Smooth muscle cell (in vitro differentiated cells): ENCODE measurements at regions not wholly inside any gene's neighbourhood (a gene's known extent, or its start where the extent isn't known, plus 50 kb on each side); places are given as distances from the start of the nearest gene placed in this dataset.

ENCODE experiments used
- DNase-seq: peaks from one replicate; lab custom pipeline; 2025; ENCODE audit not compliant: unreplicated experiment; lab: John Stamatoyannopoulos, UW
- H2AFZ ChIP-seq: fragments of 200-600 bp; sonication (generic); 2 replicates; pipeline ENCODE4 v1.6.0; 2016; ENCODE audit warnings: antibody characterized with exemption, low read depth, mild to moderate bottlenecking
- H3F3A ChIP-seq: fragments of 200-600 bp; sonication (generic); 2 replicates; pipeline ENCODE4 v1.6.0; 2017; ENCODE audit warnings: antibody characterized with exemption, low read depth
- H3K27ac ChIP-seq: fragments of 200-600 bp; sonication (generic); 2 replicates; pipeline ENCODE4 v1.5.1; 2016; ENCODE audit warnings: low read depth, mild to moderate bottlenecking
- H3K27me3 ChIP-seq: fragments of 200-600 bp; sonication (generic); 2 replicates; pipeline ENCODE4 v1.6.1; 2016; ENCODE audit warnings: low read depth, mild to moderate bottlenecking
- H3K36me3 ChIP-seq: fragments of 200-600 bp; sonication (generic); 2 replicates; pipeline ENCODE4 v1.5.1; 2016; ENCODE audit warnings: low read depth
- H3K4me1 ChIP-seq: fragments of 200-600 bp; sonication (generic); 2 replicates; pipeline ENCODE4 v1.5.1; 2016; ENCODE audit warnings: low read depth
- H3K4me2 ChIP-seq: fragments of 200-600 bp; sonication (generic); 2 replicates; pipeline ENCODE4 v1.6.0; 2016; ENCODE audit warnings: mild to moderate bottlenecking
- H3K4me3 ChIP-seq: fragments of 200-600 bp; sonication (generic); 2 replicates; pipeline ENCODE4 v1.5.1; 2016; ENCODE audit warnings: mild to moderate bottlenecking
- H3K79me2 ChIP-seq: fragments of 200-600 bp; sonication (generic); 2 replicates; pipeline ENCODE4 v1.6.0; 2016; ENCODE audit warnings: low read depth, mild to moderate bottlenecking
- H3K9ac ChIP-seq: fragments of 200-600 bp; sonication (generic); 2 replicates; pipeline ENCODE4 v1.6.0; 2016; ENCODE audit warnings: low read depth
- H3K9me3 ChIP-seq: fragments of 200-600 bp; sonication (generic); replicated peaks from 2 replicates; pipeline ENCODE4 v1.5.1; 2016; ENCODE audit warnings: low read depth
- H4K20me1 ChIP-seq: fragments of 200-600 bp; sonication (generic); 2 replicates; pipeline ENCODE4 v1.6.0; 2016; ENCODE audit warnings: low read depth
- CTCF ChIP-seq: fragments of 200-600 bp; sonication (generic); IDR thresholded peaks from 2 replicates; pipeline ENCODE4 v1.5.1; 2017; ENCODE audit warnings: borderline replicate concordance, mild to moderate bottlenecking, antibody characterized with exemption; ENCODE audit not compliant: insufficient read depth, poor library complexity, severe bottlenecking
- WGBS: methylation state at CpG from one replicate; pipeline ENCODE4 v1.1.7; 2016; ENCODE audit warnings: low lambda C conversion rate; 5-methylcytosine and 5-hydroxymethylcytosine counted together

GRCh38 chr6:146990284-146990683 lies 213.9 kb upstream of the STXBP5 start:
- 42% methylated on average over 2 of the region's 2 CpGs for WGBS
- peaks cover 2% of the 10 kb centered on the region for H3K4me1 ChIP-seq
- H3K9me3 ChIP-seq = no peaks in the 10 kb centered on the region
- H2AFZ ChIP-seq = peak overlapping the region; percentile 65
- H3K36me3 ChIP-seq = no peaks in the 10 kb centered on the region
- TF ChIP-seq CTCF = no peak
- no peaks in the 10 kb centered on the region for H4K20me1 ChIP-seq
- no peak overlapping the region for H3K9ac ChIP-seq
- H3K4me2 ChIP-seq = no peak overlapping the region
- H3K4me3 ChIP-seq = no peak overlapping the region
- no peak for DNase-seq
- H3K27ac ChIP-seq = peak overlapping the region; percentile 16
- H3K27me3 ChIP-seq = no peaks in the 10 kb centered on the region
- no peaks in the 10 kb centered on the region for H3K79me2 ChIP-seq
- H3F3A ChIP-seq = no peaks in the 10 kb centered on the region

DNA sequence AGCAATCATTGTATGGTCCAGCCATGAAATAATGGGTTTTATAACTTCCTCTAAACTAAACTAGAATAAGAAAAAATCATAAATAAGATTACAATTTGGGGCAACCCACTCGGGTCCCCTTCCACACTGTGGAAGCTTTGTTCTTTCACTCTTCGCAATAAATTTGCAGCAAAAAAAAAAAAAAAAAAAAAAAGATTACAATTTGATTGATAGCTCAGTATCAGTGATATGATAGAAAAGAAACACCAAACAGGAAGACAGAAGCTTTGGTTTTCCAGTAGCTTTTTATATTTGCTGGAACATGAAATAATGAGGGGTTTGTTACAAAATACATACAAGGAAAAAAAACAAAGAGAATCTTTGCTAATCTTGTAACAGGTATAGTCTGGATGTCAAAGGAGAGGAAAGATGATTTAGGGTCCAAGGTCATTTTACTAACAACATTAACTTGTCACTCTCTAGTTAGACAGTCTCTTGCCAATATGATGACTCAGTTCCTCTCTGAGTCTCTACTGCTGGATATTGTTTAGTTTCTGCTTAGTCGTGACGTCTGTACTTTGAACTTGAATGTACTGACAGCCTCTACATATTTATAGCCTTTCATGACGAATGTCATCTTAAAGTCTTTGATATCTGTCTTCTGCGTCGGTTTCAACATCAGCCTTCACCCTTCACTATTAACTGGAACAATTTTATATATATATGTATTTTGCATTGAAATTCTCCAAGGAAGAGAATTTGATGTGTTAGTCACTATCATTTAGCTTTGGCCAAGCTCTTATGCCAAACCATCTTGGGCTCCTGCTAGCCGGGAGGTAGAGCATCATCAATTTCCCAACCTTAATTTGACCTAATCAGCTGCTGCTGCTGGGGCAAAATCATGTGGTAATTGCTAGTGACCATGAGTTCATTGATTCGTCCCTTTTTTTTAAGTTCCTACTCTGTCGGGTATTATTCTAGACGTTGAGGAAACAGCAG lies 213.1 kb upstream of the STXBP5 start:
- Histone ChIP-seq H2AFZ (peak overlapping the region; percentile 65), H3K4me3 (no peak overlapping the region), H3K36me3 (no peaks in the 10 kb centered on the region), H3F3A (no peaks in the 10 kb centered on the region), H3K79me2 (no peaks in the 10 kb centered on the region), H3K27me3 (no peaks in the 10 kb centered on the region), H3K27ac (peak overlapping the region; percentile 28), H3K4me1 (peaks cover 2% of the 10 kb centered on the region), H3K4me2 (peak overlapping the region; percentile 64), H3K9me3 (no peaks in the 10 kb centered on the region), H3K9ac (no peak overlapping the region), H4K20me1 (no peaks in the 10 kb centered on the region)
- DNase-seq = no peak
- no peak for TF ChIP-seq CTCF
- WGBS = 52% methylated on average over 11 of the region's 11 CpGs

DNA sequence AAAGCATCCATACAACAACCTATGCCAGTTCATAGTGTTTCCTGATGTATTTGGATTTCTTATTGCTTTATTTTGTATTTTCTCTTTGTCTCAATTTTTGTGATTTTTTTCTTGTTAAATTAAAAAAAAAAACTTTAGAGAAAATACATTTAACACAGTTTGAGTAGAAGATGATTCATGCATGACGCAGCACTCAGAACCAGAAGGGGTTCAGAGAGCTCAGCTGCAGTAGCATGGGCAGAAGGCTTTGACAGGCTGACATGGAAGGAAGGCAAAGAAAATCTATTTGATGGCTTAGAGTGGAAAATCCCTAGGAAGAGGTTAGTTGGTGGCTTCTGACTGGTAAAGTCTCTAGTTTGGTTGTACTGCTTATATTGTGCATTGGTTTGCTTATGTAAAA lies 207.2 kb upstream of the STXBP5 start:
- DNase-seq = no peak
- H3K4me3 ChIP-seq = no peak overlapping the region
- H3K9me3 ChIP-seq = no peaks in the 10 kb centered on the region
- no peak overlapping the region for H3K4me2 ChIP-seq
- peak overlapping the region; percentile 67 for H2AFZ ChIP-seq
- H4K20me1 ChIP-seq = no peaks in the 10 kb centered on the region
- no peaks in the 10 kb centered on the region for H3K27me3 ChIP-seq
- TF ChIP-seq CTCF = no peak
- no peaks in the 10 kb centered on the region for H3K36me3 ChIP-seq
- 12% methylated on average over 1 of the region's 1 CpG for WGBS
- peaks cover 3% of the 10 kb centered on the region for H3F3A ChIP-seq
- H3K4me1 ChIP-seq = no peaks in the 10 kb centered on the region
- H3K9ac ChIP-seq = no peak overlapping the region
- no peaks in the 10 kb centered on the region for H3K79me2 ChIP-seq
- H3K27ac ChIP-seq = peak overlapping the region; percentile 66
